GM23338 (cell line): ENCODE measurements at regions not wholly inside any gene's neighbourhood (a gene's known extent, or its start where the extent isn't known, plus 50 kb on each side); places are given as distances from the start of the nearest gene placed in this dataset.

Experiments
- ATAC-seq: fragments of 200-7000 bp; cut with Tn5 transposase; 3 replicates; pipeline ENCODE4 v1.9.1; 2020
- DNase-seq: peaks from one replicate; pipeline ENCODE4 v3.0.0-alpha.2; 2015; ENCODE audit warnings: low spot score
- H2AFZ ChIP-seq: fragments of 200-600 bp; sonication (generic); 2 replicates; pipeline ENCODE4 v1.8.0; 2016; ENCODE audit warnings: antibody characterized with exemption, mild to moderate bottlenecking, moderate library complexity
- H3F3A ChIP-seq: fragments of 200-600 bp; sonication (generic); replicated peaks from 2 replicates; pipeline ENCODE4 v1.8.0; 2017; ENCODE audit warnings: antibody characterized with exemption, mixed run types, low read depth
- H3K27ac ChIP-seq: fragments of 200-600 bp; sonication (generic); 2 replicates; pipeline ENCODE4 v1.6.1; 2016; ENCODE audit warnings: low read depth
- H3K27me3 ChIP-seq: fragments of 200-600 bp; sonication (generic); 2 replicates; pipeline ENCODE4 v1.8.0; 2016; ENCODE audit warnings: mild to moderate bottlenecking, mixed run types, moderate library complexity; ENCODE audit not compliant: insufficient read depth
- H3K36me3 ChIP-seq: fragments of 200-600 bp; sonication (generic); 2 replicates; pipeline ENCODE4 v1.8.0; 2016; ENCODE audit warnings: mild to moderate bottlenecking; ENCODE audit not compliant: insufficient read depth
- H3K4me1 ChIP-seq: fragments of 200-600 bp; sonication (generic); 2 replicates; pipeline ENCODE4 v1.8.0; 2016; ENCODE audit warnings: mild to moderate bottlenecking, moderate library complexity; ENCODE audit not compliant: insufficient read depth
- H3K4me2 ChIP-seq: fragments of 200-600 bp; sonication (generic); 2 replicates; pipeline ENCODE4 v1.7.1; 2017; ENCODE audit warnings: mixed run types
- H3K4me3 ChIP-seq: fragments of 200-600 bp; sonication (generic); 2 replicates; pipeline ENCODE4 v1.6.1; 2016; ENCODE audit warnings: mixed run types
- H3K79me2 ChIP-seq: fragments of 200-600 bp; sonication (generic); replicated peaks from 2 replicates; pipeline ENCODE4 v1.8.0; 2017; ENCODE audit warnings: mild to moderate bottlenecking; ENCODE audit not compliant: insufficient read depth
- H3K9me2 ChIP-seq: fragments of 200-600 bp; sonication (generic); 2 replicates; pipeline ENCODE4 v1.8.0; 2017; ENCODE audit not compliant: insufficient read depth
- H4K20me1 ChIP-seq: fragments of 200-600 bp; sonication (generic); replicated peaks from 2 replicates; pipeline ENCODE4 v1.8.0; 2017; ENCODE audit warnings: mild to moderate bottlenecking; ENCODE audit not compliant: insufficient read depth
- H3K27ac Mint-ChIP-seq: 2 replicates; pipeline ENCODE4 v1.8.0; 2020; ENCODE audit warnings: inconsistent platforms, mild to moderate bottlenecking, moderate library complexity, mixed read lengths
- H3K27me3 Mint-ChIP-seq: 3 replicates; pipeline ENCODE4 v1.8.0; 2022; ENCODE audit warnings: low read depth, mild to moderate bottlenecking, moderate library complexity, mixed read lengths, inconsistent platforms; ENCODE audit not compliant: insufficient read depth, poor library complexity
- H3K36me3 Mint-ChIP-seq: 3 replicates; pipeline ENCODE4 v1.8.0; 2021; ENCODE audit warnings: low read depth, mild to moderate bottlenecking, inconsistent platforms, moderate library complexity, mixed read lengths
- H3K4me1 Mint-ChIP-seq: 3 replicates; pipeline ENCODE4 v1.8.0; 2020; ENCODE audit warnings: mild to moderate bottlenecking, inconsistent platforms, mixed read lengths
- H3K4me3 Mint-ChIP-seq: 3 replicates; pipeline ENCODE4 v1.8.0; 2021; ENCODE audit warnings: moderate library complexity, mild to moderate bottlenecking, inconsistent platforms, mixed read lengths
- H3K9me3 Mint-ChIP-seq: 3 replicates; pipeline ENCODE4 v1.8.0; 2020; ENCODE audit warnings: moderate library complexity, mild to moderate bottlenecking, inconsistent platforms, mixed read lengths
- CREB1 ChIP-seq: fragments of 250-450 bp; sonication (Bioruptor Pico); IDR thresholded peaks from 2 replicates; pipeline ENCODE4 v1.5.0; 2020; ENCODE audit warnings: low read depth, mild to moderate bottlenecking, moderate library complexity
- CTCF ChIP-seq, 2 experiments: fragments of 200-600 bp in 1 of 2; sonication (generic) in 1 of 2; conservative IDR thresholded peaks; 2 replicates each; pipeline versions ENCODE4 v1.5.1 to v1.6.1; 2016 to 2017; ENCODE audit warnings: antibody characterized with exemption in 2 of 2, low read depth in 2 of 2, mild to moderate bottlenecking in 2 of 2, moderate library complexity in 1 of 2
- ETS1 ChIP-seq: IDR thresholded peaks from 2 replicates; pipeline ENCODE4 v1.6.1; 2016; ENCODE audit warnings: antibody characterized with exemption
- EZH2 ChIP-seq: fragments of 200-600 bp; sonication (generic); IDR thresholded peaks from one replicate; pipeline ENCODE4 v1.8.0; 2017; ENCODE audit warnings: antibody characterized with exemption, mild to moderate bottlenecking, low read depth; ENCODE audit not compliant: unreplicated experiment
- EZH2phosphoT487 ChIP-seq: fragments of 200-600 bp; sonication (generic); IDR thresholded peaks from one replicate; pipeline ENCODE4 v1.8.1; 2018; ENCODE audit warnings: antibody characterized with exemption; ENCODE audit not compliant: unreplicated experiment
- JUNB ChIP-seq: IDR thresholded peaks from one replicate; pipeline ENCODE4 v1.6.1; 2016; ENCODE audit warnings: antibody characterized with exemption; ENCODE audit not compliant: unreplicated experiment
- NANOG ChIP-seq: IDR thresholded peaks from 2 replicates; pipeline ENCODE4 v1.6.1; 2016; ENCODE audit warnings: antibody characterized with exemption, borderline replicate concordance
- POLR2AphosphoS5 ChIP-seq: IDR thresholded peaks from 2 replicates; pipeline ENCODE4 v1.6.1; 2016; ENCODE audit warnings: antibody characterized with exemption, low read depth
- REST ChIP-seq: IDR thresholded peaks from one replicate; pipeline ENCODE4 v1.6.1; 2018; ENCODE audit warnings: antibody characterized with exemption; ENCODE audit not compliant: unreplicated experiment
- STAT1 ChIP-seq: IDR thresholded peaks from one replicate; pipeline ENCODE4 v1.6.1; 2016; ENCODE audit warnings: antibody characterized with exemption; ENCODE audit not compliant: unreplicated experiment
- ZNF114 ChIP-seq: fragments of 250-450 bp; sonication (Bioruptor Pico); IDR thresholded peaks from 2 replicates; pipeline ENCODE4 v1.5.0; 2020; ENCODE audit warnings: mild to moderate bottlenecking, moderate library complexity
- ZNF462 ChIP-seq: fragments of 250-450 bp; sonication (Bioruptor Pico); IDR thresholded peaks from 2 replicates; pipeline ENCODE4 v1.5.0; 2020; ENCODE audit warnings: mild to moderate bottlenecking, moderate library complexity

- H3K4me1 ChIP-seq, result no peaks in the 10 kb centered on the region
- no peak for TF ChIP-seq JUNB
- no peak for TF ChIP-seq CREB1
- TF ChIP-seq EZH2, result no peak
- no peak for TF ChIP-seq ZNF114
- no peak for TF ChIP-seq NANOG
- no peak for TF ChIP-seq STAT1
- no peak for TF ChIP-seq POLR2AphosphoS5
- TF ChIP-seq ETS1, result no peak
- TF ChIP-seq ZNF462 (CRISPR knock-in tag), result no peak
- no peak for TF ChIP-seq EZH2phosphoT487
- no peak for TF ChIP-seq CTCF (conservative IDR thresholded peaks at IDR 0.05; ENCODE audit: low read depth in 2 of 2)
- TF ChIP-seq REST, result no peak
- H2AFZ ChIP-seq, result no peak overlapping the region
- no peaks in the 10 kb centered on the region for H3K27me3 ChIP-seq
- no peak overlapping the region for H3K27ac ChIP-seq
- no peak for DNase-seq
- H3K79me2 ChIP-seq, result no peaks in the 10 kb centered on the region
- no peak overlapping the region for H3K4me2 ChIP-seq
- Mint-ChIP-seq H3K27me3 (no peaks in the 10 kb centered on the region), H3K9me3 (peaks cover 2% of the 10 kb centered on the region; the same call in 2 of the 3 replicates), H3K36me3 (no peaks in the 10 kb centered on the region; the same call in 2 of the 3 replicates), H3K4me3 (no peak overlapping the region), H3K27ac (no peak overlapping the region), H3K4me1 (peaks cover 4% of the 10 kb centered on the region; the same call in 1 of the 3 replicates)
- H4K20me1 ChIP-seq, result no peaks in the 10 kb centered on the region
- H3K9me2 ChIP-seq, result peaks cover 13% of the 10 kb centered on the region; the same call in 1 of the 2 replicates
- no peaks in the 10 kb centered on the region for H3K36me3 ChIP-seq
- H3K4me3 ChIP-seq, result no peak overlapping the region
- no peaks in the 10 kb centered on the region for H3F3A ChIP-seq
- no peak for ATAC-seq
Measured at GRCh38 chr10:62904281-62904875, 88.2 kb upstream of the EGR2 start.
